HCEC 1CT (cell line): ENCODE measurements at regions not wholly inside any gene's neighbourhood (a gene's known extent, or its start where the extent isn't known, plus 50 kb on each side); places are given as distances from the start of the nearest gene placed in this dataset.

Source experiments
- DNase-seq: peaks from one replicate; pipeline ENCODE4 v3.0.0-alpha.2; 2017

DNA sequence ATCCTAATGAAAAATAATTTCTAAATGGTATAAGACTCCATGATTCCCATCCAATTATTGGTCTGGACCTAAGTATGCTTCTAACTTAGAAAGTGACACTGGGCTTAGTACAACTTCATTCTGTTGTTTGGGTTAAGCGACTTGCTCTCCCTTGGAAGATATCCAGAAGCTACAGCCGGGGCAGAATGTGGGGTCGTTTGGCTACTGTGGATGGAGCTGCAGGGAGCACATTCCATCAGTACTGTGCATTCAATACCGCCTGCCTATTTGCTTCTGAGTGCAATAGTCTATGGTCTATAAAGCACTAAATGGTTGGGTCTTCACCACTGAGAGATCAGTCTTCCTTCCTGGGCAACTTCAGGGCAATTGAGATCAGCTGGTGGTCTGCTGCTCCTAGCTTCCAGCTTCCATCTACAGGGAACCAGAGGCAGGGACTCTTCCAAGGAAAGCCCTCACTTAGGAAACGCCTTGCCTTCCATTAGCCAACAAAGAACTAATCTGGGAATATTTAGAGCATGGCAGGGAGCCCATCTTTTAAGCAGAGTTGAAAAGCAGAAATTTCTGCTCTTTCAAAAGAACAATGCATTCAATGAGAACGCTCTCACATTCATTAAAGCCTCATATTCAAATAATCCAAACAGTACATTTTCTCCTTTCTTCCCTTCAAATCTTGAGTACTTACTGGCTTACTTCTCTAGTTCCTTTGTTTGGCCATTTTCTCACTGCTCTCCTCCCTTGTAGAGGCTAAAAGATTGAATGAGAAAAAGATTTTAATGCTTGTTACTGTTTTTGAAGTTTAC lies 1049.9 kb upstream of the TENM3 start:
- no peak for DNase-seq

DNA sequence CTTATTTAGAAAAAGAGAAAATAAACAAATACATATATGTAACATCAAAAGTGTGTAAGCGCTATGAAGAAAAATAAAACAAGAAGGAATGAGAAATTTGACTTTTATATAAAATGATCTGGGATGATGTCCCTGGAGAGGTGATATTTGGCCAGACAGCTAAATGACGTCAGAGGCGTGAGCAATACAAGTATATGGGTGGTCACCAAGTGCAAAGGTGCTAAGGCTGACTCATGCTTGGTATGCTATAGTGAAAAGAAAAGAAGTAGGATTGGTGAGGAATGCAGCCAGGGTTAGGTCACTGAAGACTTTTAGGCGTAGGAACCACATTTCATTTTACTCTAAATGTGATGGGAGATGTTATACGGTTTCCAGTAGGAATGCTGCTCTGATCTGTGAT lies 1049.1 kb upstream of the TENM3 start:
- no peak for DNase-seq

DNA sequence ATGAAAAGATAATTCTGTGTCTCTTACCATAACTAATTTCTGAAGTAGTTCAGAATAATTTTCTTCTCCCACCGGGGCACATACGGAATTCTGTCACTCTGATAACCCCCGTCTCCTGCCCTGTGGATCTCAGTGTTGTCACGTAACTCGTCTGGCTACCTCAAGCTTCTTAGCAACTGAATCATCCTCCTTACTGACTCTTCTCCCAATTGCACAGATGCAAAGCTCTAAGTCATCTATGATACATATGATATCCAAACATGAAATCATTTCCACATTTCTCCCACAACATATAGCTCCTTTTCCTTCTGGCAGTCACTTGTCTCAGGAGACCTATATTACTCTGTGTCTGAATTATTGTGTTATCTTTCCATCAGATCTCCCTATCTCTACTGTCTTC lies 1043.1 kb upstream of the TENM3 start:
- DNase-seq = no peak

DNA sequence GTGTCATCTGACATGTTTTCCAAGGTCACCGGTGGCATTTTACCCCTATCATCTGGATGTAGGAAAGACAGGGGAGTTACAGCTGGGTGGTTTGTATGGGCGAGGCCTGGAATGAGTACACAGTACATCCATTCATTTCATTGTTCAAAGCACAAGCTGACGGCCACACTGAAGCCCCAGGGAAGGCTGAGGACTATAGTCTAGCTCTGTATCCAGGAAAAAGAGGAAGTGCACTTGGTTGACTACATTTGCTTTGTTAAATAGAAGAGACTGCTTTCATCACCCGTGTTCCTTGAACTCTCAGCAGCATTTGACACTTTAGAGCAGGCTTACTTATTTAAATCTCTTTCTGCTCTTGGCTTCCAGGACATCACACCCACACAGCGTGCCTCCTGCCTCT lies 1041.0 kb upstream of the TENM3 start:
- no peak for DNase-seq

DNA sequence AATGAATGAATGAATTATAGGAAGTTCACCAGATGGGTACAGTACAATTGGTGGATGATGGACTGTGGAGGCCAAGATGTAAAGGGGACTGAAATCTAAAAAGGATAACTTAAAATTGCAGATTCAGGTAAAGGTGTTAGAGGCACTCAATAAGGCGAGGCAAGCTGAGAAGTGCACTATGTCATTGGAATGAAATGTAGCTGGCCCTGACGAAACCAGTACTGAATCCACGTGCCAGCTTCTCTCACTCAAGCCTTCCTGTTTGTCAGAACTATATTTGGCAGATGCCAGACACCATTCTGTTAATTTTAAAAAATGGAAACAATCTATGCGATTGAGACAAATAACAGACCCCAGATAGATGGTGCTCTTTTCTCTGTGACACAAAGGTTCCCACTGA lies 1039.1 kb upstream of the TENM3 start:
- no peak for DNase-seq

DNA sequence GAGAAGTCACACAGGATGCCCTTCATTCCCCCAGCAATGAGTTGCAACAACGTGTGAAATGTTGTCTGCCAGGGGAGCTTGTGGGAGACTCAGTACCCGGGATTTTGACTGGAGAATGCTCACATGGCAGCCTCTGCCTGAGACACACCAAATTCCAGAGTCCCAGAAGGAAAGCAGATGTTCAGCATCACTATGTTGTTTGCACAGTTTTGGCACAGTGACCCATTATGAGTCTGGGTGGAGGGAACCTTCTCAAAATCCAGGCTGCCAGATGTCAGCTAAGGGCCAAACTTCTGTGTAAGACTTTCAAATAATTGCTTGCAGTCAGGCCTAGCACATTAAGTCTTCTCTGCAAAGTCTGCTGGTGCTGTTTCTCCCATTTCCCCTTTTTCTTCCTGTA lies 1029.7 kb upstream of the TENM3 start:
- no peak for DNase-seq

DNA sequence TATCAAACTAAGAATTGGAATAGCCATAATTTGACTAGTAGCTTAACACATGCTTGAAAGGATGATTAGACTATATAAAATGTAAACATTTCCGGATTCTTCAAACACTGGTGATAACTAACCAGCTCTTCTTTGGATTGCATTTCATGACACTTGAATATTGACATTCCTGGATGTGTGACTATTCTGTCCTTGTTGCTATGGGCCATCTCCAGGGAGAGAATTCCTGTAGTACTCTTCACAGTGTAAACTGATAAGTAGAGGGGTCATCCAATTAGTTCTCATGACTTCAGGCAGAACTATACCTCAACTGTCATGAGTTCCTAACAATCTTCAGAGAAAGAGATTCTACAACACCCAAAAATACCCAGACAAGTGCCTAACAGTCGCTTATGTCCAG lies 1026.7 kb upstream of the TENM3 start:
- DNase-seq = no peak

DNA sequence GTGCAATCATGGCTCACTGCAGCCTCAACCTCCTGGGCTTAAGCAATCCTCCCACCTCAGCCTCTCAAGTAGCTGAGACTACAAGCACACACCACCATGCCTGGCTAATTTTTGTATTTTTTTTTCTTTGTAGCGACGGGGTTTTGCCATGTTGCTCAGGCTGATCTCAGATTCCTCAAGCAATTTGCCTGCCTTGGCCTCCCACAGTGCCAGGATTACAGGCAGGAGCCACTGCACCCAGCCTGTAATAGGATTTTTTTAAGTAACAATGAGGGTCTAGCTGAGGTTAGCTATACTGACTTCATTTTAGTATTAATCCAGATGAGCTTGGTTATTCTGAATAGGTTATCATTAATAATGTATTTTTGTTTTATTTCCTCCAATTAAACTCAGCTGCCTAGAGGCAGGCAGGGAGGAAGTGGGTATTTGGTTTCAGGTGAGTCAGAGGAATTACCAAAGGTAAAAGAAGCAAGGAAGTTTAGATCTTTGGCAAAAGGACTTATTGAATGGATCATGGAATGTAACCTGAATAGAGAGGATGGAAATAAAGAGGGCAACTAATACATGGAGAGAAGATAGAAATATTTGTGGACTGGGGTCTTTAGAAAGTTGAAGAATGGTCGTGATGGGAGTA lies 1023.3 kb upstream of the TENM3 start:
- no peak for DNase-seq

DNA sequence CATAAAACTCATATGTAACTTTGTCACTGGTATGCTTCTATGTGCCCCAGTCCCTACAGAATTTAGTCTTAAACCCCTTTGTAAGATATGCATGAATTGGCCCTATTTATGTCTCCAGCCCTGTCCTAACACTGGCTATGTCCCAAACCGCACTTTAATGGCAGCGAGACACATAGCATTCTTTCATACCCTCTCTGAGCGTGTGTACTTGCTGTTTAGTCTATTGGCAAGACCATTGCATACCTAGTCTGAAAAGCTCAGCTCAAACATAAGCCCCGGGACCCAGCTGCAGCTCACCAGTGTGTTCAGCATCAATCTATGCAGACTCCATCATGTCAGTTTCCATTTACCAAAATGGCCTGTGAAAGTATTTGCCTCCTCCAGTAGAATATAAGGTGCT lies 1018.4 kb upstream of the TENM3 start:
- no peak for DNase-seq

DNA sequence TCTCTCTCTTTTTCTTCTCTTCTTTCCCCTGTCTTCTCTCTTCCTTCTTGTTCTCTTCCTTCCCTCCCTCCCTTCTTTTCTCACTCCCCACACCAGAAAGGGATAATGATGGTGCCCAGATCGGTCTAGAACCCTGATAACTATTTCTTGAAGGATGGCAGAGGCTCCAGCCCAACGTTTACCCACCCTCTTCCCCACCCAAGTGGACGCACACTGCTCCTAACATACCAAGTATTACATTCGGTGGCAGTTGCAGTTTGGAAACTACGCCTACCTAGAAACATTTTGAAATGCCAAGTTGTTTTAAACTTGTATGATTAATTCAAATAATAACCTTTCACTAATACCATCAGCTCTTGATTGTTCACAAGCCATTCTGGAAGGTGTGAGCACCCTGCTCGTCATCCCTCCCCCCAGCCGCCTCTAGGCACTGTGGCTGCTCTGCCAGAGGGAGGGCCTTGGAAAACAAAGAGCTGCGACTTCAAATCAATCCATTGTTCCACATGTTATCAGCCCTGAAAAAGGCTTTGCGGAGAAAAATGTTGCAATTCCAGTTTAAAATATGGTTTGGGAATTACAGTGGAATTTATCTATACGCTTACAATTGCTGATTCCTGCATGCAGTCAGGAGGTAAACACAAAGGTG lies 1017.5 kb upstream of the TENM3 start:
- no peak for DNase-seq

DNA sequence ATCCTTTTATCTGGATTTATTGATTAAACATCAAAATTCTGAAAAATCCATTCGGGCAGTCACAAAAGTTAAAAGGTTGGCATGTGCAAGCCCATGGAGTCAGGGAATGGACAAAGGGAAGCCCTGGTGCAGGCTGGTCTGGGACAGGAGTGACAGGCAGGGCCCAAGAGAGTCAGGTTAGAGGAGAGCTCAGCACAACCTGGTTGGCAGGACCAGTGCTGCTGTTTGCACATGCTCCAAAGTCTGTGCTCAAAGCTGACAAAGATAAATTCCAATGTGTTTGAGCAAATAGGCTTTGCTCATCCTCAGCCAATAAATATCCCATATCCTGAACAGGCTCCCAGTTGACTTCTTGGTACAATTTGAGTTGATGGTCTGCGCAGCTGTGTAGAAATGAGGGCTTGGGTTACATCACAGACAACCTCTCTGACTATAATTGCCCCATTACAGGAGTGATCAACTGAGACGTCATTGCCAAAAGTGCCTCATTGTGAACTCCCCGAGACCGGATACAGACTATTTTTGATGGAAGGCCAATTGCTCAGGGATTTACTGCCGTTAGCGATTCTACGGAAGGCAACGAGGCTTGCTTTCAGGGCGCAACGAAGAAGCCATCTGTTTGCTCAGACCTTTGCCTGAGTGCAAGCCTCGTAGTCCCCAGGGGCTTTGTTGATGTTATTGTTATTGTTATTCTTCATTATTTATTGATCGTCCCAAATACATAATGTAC lies 1008.1 kb upstream of the TENM3 start:
- DNase-seq = no peak

DNA sequence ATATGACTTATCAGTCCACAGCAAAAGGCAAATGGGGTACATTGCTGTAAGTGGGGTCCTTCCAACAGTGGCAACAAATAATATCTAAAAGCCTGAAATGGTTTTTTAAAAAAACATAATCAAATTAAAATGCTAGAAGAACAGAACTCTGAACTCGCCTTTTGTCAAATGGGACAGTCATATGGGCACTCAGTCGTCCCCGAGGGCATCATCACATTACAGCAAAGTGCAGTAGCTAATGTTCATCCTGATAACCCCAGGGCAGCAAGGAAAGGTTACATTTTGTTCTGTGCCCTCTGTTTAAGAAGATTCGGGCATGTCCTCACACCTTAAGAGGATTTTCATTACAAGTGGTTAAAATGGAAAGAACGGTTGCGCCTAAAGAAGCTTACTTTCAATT lies 997.9 kb upstream of the TENM3 start:
- no peak for DNase-seq

DNA sequence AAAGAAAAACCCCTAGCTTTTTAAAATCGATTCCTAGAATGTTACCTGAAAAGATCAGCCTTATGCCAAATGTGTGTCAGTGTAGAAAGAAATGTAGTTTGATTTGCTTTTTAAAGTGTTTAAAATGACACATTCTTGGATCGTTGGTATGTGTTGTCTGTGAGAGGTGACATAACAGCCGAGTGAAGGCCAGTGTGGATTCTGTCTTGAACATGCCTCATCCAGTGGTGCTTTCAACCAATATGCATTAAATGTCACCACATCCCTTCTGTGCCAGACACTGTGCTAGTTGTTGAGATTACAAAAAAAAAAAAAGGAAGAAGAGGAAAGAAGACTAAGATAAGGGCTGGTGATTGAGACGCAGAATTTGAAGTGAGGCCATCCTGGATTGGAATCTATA lies 994.2 kb upstream of the TENM3 start:
- DNase-seq = no peak

DNA sequence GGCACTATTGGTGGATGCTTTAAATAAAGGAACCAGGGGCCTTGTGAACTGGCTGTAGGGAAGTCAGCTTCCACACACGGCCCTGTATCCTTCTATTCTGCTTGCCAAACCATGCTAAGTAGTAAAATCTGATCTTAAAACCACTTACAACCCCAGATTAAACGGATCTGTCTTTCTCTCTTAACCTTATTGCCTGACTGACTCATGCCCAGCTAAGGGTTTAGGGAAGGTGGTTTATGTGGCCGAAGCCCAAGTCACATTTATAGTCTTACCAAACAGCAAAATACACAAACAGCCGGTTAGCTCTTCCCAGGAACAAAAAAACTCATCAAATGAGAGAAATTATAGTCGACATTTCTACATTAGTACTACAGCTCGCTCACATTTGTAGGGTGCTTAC lies 988.4 kb upstream of the TENM3 start:
- DNase-seq = no peak

DNA sequence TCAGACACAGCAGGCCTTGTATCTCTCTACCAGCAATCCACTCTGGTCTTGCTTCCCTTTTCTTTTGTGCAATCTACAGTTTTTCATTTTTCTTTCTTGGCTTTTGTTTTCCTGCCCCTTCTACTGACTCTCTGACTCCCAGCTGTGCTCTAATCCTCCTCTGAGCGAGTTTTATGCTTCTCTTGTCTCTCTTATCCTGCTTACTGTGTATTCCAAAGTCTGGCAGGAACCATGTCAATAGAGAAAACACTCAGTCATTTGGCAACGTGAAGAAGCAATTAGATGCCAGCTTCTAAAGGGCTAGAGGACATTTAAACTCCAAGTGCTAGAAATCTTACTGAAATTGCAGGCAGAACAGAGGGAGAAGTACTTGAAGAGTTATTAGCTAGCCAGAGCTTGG lies 984.6 kb upstream of the TENM3 start:
- no peak for DNase-seq

DNA sequence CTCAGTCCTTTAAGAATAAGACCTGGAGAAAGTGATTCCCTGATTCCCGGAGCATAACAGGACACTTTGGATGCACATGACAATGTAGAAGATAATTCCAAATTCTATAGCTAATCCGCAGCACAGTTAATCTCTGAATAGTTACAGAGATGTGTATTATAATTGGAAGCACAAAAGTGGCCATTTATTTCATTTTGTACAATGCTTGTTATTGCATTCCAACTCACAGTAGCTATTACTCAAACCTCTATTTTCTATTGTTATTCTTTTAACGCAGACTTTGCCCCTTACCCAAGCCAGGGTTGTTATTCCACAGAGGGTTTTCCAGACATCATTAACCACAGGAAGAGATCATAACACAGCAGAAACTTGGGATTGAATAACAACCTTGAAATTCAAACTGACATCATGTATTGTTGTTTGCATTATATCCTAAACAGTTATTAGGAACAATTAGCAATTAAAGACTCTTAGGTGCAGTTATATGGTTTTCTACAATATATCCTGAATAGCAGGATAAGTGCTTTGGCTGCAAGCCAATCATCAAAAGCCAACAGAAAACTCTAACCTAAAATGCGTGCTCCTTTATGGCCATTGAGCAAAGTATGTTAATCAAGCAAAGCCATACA lies 984.0 kb upstream of the TENM3 start:
- no peak for DNase-seq

DNA sequence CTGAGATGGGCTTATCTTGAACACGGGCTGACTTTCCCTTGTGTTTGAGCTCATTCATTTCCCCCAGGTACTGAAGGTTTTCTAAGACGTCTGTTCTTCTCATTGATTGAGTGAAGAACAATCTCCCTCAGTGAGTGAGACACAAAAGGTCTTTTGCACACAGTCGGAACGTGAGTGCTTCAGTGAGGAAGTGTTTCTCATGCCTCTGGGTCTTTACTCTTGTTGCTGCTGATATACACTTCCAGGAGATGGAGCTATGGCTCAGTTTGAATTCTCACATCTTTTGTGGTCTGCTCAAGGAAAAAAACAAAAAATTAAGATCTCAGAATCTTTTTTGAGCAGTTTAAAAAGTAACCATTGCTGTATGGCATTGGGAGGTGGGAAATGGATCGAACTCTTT lies 981.9 kb upstream of the TENM3 start:
- no peak for DNase-seq

DNA sequence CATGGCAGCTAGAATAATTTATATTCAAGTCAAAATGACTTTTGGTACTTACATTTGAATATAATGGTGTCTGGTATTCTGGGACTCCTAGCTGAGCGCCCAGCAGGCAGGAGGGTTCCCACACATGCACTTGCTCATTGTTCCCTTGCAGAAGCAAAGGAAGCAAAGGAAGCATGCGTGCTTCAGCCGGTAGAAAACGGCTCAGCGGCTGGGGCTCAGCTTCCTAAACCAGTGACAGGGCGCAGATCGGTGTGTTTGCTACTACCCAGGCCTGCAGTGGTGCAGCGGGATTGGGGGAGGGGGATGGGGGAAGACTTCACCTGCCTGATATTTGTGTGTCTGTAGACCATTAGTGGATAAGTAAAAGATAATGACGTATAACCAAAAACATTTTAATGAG lies 978.3 kb upstream of the TENM3 start:
- DNase-seq = no peak

DNA sequence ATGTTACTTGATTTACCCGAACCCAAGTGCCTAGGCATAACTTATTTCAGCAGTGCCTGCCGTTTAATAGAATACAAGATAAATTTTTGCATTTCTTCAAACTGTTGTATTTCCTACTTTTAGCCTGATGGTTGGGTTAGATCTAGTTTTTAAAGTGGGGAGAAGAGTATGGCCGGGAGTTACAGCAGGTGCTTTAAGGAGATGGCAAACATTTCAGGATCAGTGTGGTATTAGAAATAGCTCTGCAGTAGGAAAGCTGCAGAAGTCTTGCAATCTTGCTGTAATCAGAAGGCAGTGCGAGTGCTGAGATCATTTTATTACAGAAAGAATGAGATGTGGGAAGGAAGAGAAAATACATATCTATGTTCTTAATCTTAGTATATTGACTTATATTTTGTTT lies 977.8 kb upstream of the TENM3 start:
- no peak for DNase-seq

DNA sequence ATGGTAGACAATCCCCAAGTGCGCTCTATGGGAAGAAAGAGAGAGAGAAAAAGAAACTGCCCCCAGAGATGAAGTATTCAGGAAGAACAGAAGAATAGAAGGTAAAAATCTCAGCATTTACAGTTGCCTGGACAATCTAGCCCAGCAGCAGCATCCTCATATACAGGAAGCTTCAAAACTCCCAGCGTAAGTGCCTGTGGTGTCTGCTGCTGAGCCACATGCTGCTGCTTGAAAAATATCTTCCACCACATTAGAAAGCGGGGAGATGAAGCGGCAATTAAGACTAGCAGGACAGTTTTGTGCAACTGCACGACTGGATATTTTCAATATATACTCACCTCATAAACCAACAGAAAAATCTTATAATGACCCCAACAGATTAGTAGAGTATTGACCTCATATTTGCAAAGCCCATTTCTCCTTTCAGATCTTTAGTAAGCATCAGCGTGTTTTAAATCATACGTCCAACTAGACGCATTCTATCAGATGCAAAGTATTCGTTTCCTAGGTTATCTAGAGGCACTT lies 972.0 kb upstream of the TENM3 start:
- DNase-seq = no peak

DNA sequence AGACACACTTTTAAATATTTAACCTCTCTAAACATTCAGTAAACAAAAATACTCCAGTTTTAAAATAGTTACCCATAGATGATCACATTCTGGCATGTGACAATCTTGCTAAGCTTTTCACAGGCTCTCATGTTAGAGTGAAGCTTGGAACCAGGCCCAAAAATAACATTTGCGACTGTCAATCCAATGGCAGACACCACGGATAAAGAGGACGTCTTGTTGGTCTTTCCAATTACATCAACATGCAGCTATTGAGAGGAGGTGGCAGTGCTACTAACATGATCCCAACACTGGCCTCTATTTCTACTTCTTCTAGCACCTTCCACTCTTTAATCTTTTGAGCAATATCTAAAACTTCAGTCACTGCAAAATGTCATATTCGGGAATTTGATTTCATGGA lies 970.8 kb upstream of the TENM3 start:
- DNase-seq = no peak

DNA sequence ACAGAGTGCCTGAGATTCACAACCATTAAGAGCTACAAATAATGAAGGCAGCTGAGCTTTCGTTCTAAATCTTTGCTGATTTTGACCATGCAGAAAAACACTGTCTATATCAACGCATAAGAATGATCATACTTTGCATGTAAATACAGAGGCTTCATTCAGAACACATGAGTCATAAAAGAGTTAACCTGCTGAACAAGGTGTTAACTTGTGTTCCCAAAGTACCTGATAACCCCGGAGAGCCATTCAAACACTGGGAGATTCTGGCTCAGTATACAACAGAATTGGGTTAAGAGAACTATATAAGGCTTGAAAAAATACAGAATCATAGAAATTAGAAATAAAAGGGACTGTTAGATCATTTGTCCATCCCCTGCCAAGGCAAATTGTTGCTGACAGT lies 964.3 kb upstream of the TENM3 start:
- DNase-seq = no peak

DNA sequence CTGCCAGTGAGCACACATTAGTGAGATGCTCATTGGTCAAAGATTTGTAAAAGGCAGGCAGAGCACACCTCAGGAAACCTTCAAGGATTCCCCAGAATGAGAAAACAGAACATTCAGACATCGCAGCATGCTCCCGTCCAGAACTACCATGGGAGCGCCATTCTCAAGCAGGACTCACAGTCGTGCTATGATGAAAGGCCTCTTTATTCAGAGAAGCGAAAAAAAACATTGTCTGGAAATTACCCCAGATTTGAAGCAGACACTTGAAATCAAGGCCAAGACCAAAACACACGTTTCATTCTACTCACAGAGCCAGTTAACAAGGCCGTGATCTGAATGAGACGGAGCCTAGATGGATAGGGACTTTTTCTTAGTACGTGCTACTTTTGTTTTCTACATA lies 961.8 kb upstream of the TENM3 start:
- DNase-seq = no peak
